Esophagus squamous epithelium (tissue), 4 donors: ENCODE measurements at regions not wholly inside any gene's neighbourhood (a gene's known extent, or its start where the extent isn't known, plus 50 kb on each side); places are given as distances from the start of the nearest gene placed in this dataset.

Source experiments
- POLR2A ChIP-seq, 4 donors: fragments of 450-650 bp; IDR thresholded peaks; one replicate each; pipeline ENCODE4 v1.6.1; 2017; ENCODE audit warnings: antibody characterized with exemption in 4 of 4, mild to moderate bottlenecking in 4 of 4, moderate library complexity in 3 of 4
- TF ChIP-seq, protein P1 (sequence below), 6 experiments: fragments of 450-650 bp in 4 of 6; fragments of 200-600 bp in 2 of 6; sonication (generic) in 2 of 6; IDR thresholded peaks; one replicate each; pipeline ENCODE4 v1.5.1; 2016 to 2019; ENCODE audit warnings: antibody characterized with exemption in 6 of 6, mild to moderate bottlenecking in 4 of 6, moderate library complexity in 4 of 6

DNA sequence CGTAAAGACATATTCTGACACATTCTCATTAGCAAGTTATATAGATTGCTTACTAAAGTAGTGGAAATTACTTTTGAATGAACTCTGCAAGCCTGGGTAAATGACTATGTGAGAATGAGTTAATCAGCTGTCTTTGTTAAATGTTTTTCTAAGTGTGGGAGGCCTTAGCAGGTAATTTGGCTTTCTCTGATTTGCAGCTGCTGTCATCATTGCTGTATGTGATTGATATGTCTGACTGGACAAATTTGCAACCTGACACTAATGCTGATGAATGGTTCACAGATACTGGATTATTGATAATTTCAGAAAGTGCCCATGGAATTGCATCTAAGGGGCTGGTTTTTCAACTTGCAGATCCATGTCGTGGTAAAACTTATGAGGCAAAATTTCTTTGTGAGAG lies 372.2 kb upstream of the SGO1 start:
- TF ChIP-seq, protein P1, sequence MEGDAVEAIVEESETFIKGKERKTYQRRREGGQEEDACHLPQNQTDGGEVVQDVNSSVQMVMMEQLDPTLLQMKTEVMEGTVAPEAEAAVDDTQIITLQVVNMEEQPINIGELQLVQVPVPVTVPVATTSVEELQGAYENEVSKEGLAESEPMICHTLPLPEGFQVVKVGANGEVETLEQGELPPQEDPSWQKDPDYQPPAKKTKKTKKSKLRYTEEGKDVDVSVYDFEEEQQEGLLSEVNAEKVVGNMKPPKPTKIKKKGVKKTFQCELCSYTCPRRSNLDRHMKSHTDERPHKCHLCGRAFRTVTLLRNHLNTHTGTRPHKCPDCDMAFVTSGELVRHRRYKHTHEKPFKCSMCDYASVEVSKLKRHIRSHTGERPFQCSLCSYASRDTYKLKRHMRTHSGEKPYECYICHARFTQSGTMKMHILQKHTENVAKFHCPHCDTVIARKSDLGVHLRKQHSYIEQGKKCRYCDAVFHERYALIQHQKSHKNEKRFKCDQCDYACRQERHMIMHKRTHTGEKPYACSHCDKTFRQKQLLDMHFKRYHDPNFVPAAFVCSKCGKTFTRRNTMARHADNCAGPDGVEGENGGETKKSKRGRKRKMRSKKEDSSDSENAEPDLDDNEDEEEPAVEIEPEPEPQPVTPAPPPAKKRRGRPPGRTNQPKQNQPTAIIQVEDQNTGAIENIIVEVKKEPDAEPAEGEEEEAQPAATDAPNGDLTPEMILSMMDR (IDR thresholded peaks at IDR 0.05): no peak
- TF ChIP-seq POLR2A (IDR thresholded peaks at IDR 0.05): no peak
